ENCODE measurements at regions not wholly inside any gene's neighbourhood (a gene's known extent, or its start where the extent isn't known, plus 50 kb on each side); places are given as distances from the start of the nearest gene placed in this dataset.
"Not testable (repeated sequence)": the region's sequence is repeated elsewhere in the genome, so short reads cannot be mapped to it uniquely, and the experiment has no call there.

- DNase-seq: no peak
Observed at GRCh38 chr5:1748271-1748670, 51.4 kb downstream of the MRPL36 start.

- DNase-seq: no peak
Observed at GRCh38 chr5:1747803-1748085, 51.9 kb downstream of the MRPL36 start.

- DNase-seq: no peak
Observed at GRCh38 chr5:1747079-1747802, 52.4 kb downstream of the MRPL36 start.

GRCh38 chr5:1746371-1747078 lies 53.1 kb downstream of the MRPL36 start:
- no peak for DNase-seq

- no peak for DNase-seq
Observed at GRCh38 chr5:1745796-1746370, 53.8 kb downstream of the MRPL36 start.

- DNase-seq: no peak
Observed at GRCh38 chr5:1745123-1745795, 54.4 kb downstream of the MRPL36 start.

- no peak for DNase-seq
Observed at GRCh38 chr5:1744393-1745122, 55.1 kb downstream of the MRPL36 start.

GRCh38 chr5:1743769-1744085 lies 55.9 kb downstream of the MRPL36 start:
- no peak for DNase-seq

- DNase-seq: no peak
Observed at GRCh38 chr5:1743061-1743768, 56.4 kb downstream of the MRPL36 start.

GRCh38 chr5:1737790-1738405 lies 61.7 kb downstream of the MRPL36 start:
- DNase-seq: no peak

- no peak for DNase-seq
Observed at GRCh38 chr5:1736889-1737711, 62.5 kb downstream of the MRPL36 start.

GRCh38 chr5:1736065-1736464 lies 63.6 kb downstream of the MRPL36 start:
- no peak for DNase-seq

- DNase-seq: no peak
Observed at GRCh38 chr5:1735320-1735970, 64.2 kb downstream of the MRPL36 start.

- no peak for DNase-seq
Observed at GRCh38 chr5:1734908-1735289, 64.7 kb downstream of the MRPL36 start.

- DNase-seq: no peak
Observed at GRCh38 chr5:1734271-1734907, 65.2 kb downstream of the MRPL36 start.

- DNase-seq: no peak
Observed at GRCh38 chr5:1733369-1733768, 66.3 kb downstream of the MRPL36 start.

- DNase-seq: no peak
Observed at GRCh38 chr5:1732945-1733344, 66.7 kb downstream of the MRPL36 start.

GRCh38 chr5:1732238-1732941 lies 67.2 kb downstream of the MRPL36 start:
- DNase-seq: no peak

- not testable (repeated sequence) for DNase-seq
Observed at GRCh38 chr5:1731855-1732237, 67.8 kb downstream of the MRPL36 start.
